Panc1 (cell line): ENCODE measurements at regions not wholly inside any gene's neighbourhood (a gene's known extent, or its start where the extent isn't known, plus 50 kb on each side); places are given as distances from the start of the nearest gene placed in this dataset.

Experiments used
- ATAC-seq: fragments of 200-7000 bp; cut with Tn5 transposase; 2 replicates; pipeline ENCODE4 v1.9.1; 2020; ENCODE audit warnings: mild to moderate bottlenecking, moderate library complexity
- BruUV-seq: library from RNA; stranded (reverse); fragments of 400-500 nt; replicated peaks from 2 replicates; lab custom pipeline; 2021; lab: Mats Ljungman, UMichigan
- CTCF ChIA-PET: fragments of 300-600 bp; sonication (Branson Sonifier 250); formaldehyde crosslinking; loops from one replicate; lab custom pipeline; 2022; ENCODE audit warnings: antibody characterized with exemption; lab: Charles Lee
- POLR2A ChIA-PET: fragments of 300-600 bp; sonication (Branson Sonifier 250); formaldehyde crosslinking; loops from one replicate; lab custom pipeline; 2022; ENCODE audit warnings: antibody characterized with exemption; lab: Charles Lee
- DNase-seq: peaks from one replicate; pipeline ENCODE4 v3.0.0-alpha.2; 2010; ENCODE audit warnings: low read depth, low spot score
- H3K27ac ChIP-seq: 2 replicates; pipeline ENCODE4 v1.5.1; 2011; ENCODE audit warnings: mild to moderate bottlenecking, low read length, inconsistent platforms
- H3K27me3 ChIP-seq: fragments of 200-500 bp; sonication (Bioruptor generic); 2 replicates; pipeline ENCODE4 v1.6.0; 2014; ENCODE audit warnings: low read length, inconsistent platforms; ENCODE audit not compliant: control insufficient read depth, insufficient read depth
- H3K36me3 ChIP-seq: fragments of 200-500 bp; sonication (Bioruptor generic); 2 replicates; pipeline ENCODE4 v1.5.1; 2014; ENCODE audit warnings: inconsistent platforms, mild to moderate bottlenecking, low read length, moderate library complexity; ENCODE audit not compliant: control insufficient read depth, insufficient read depth
- H3K4me1 ChIP-seq: 2 replicates; pipeline ENCODE4 v1.5.1; 2011; ENCODE audit warnings: inconsistent platforms, mild to moderate bottlenecking, low read length, moderate library complexity; ENCODE audit not compliant: control insufficient read depth, insufficient read depth
- H3K4me3 ChIP-seq, 2 experiments: 2 replicates each; pipeline ENCODE4 v1.5.1; 2011 to 2012; ENCODE audit warnings: low read depth in 2 of 2, low read length in 2 of 2, mild to moderate bottlenecking in 2 of 2, inconsistent platforms in 1 of 2, moderate library complexity in 1 of 2
- H3K9me3 ChIP-seq: fragments of 200-500 bp; sonication (Bioruptor generic); 2 replicates; pipeline ENCODE4 v1.5.1; 2014; ENCODE audit warnings: low read depth, mild to moderate bottlenecking, inconsistent platforms, low read length, moderate library complexity; ENCODE audit not compliant: control insufficient read depth, insufficient read depth
- POLR2AphosphoS5 ChIP-seq: IDR thresholded peaks from 2 replicates; pipeline ENCODE4 v1.6.1; 2012; ENCODE audit warnings: mild to moderate bottlenecking, low read depth, low read length, moderate library complexity
- SIN3A ChIP-seq: IDR thresholded peaks from 2 replicates; pipeline ENCODE4 v1.6.1; 2012; ENCODE audit warnings: low read depth, mild to moderate bottlenecking, low read length, moderate library complexity, borderline replicate concordance; ENCODE audit not compliant: insufficient read depth
- TCF7L2 ChIP-seq: IDR thresholded peaks from 2 replicates; pipeline ENCODE4 v1.6.1; 2011; ENCODE audit warnings: mild to moderate bottlenecking, low read depth, low read length, inconsistent platforms
- in situ Hi-C: cut with HindIII; loops from 2 replicates; pipeline ENCODE4 v1.10.0; 2016; ENCODE audit warnings: low sequenced_read_pairs, low pct_unique_long_range_greater_than_20kb
- intact Hi-C: fragments of 100-400 bp; cut with micrococcal nuclease; formaldehyde crosslinking; loops from one replicate; pipeline ENCODE4 v1.10.0; 2022; ENCODE audit not compliant: unreplicated experiment
- TF ChIP-seq, protein P1 (sequence below), 2 experiments: IDR thresholded peaks; 2 replicates each; pipeline ENCODE4 v1.6.1; 2011 to 2012; ENCODE audit warnings: low read depth in 2 of 2, control low read depth in 1 of 2, low read length in 1 of 2, mild to moderate bottlenecking in 1 of 2, moderate library complexity in 1 of 2; ENCODE audit not compliant: insufficient read depth in 1 of 2
- TF ChIP-seq, protein P2 (sequence below): fragments of 450-650 bp; IDR thresholded peaks from 2 replicates; pipeline ENCODE4 v1.5.1; 2017; ENCODE audit warnings: mild to moderate bottlenecking

DNA sequence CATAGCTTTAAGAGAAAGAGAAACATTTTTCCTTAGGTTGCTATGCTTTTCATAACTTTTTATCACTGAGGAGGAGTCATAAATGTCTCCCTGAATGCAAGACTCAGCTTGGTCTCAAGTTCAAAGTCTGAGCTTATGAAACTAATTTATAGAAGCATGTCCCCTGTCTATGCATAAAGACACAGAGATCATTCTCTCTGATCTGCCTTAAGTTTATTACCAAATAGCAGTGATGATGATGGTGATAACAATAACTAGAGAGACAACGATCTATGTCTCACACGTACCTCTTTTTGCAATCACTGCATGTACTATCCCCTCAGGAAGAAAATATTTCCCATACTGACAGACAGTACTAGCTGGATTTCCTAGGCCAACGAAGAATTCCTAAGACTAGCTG, 266.4 kb upstream of the G2E3 start:
- Histone ChIP-seq H3K9me3 (no peaks in the 10 kb centered on the region), H3K27me3 (no peaks in the 10 kb centered on the region), H3K4me1 (no peaks in the 10 kb centered on the region), H3K4me3 (no peak overlapping the region), H3K27ac (no peak overlapping the region), H3K36me3 (no peaks in the 10 kb centered on the region)
- ChIA-PET POLR2A (no interaction called here), CTCF (no interaction called here)
- DNase-seq (no peak), ATAC-seq (no peak)
- TF ChIP-seq POLR2AphosphoS5 (no peak), SIN3A (no peak), TCF7L2 (no peak)
- TF ChIP-seq, protein P1, sequence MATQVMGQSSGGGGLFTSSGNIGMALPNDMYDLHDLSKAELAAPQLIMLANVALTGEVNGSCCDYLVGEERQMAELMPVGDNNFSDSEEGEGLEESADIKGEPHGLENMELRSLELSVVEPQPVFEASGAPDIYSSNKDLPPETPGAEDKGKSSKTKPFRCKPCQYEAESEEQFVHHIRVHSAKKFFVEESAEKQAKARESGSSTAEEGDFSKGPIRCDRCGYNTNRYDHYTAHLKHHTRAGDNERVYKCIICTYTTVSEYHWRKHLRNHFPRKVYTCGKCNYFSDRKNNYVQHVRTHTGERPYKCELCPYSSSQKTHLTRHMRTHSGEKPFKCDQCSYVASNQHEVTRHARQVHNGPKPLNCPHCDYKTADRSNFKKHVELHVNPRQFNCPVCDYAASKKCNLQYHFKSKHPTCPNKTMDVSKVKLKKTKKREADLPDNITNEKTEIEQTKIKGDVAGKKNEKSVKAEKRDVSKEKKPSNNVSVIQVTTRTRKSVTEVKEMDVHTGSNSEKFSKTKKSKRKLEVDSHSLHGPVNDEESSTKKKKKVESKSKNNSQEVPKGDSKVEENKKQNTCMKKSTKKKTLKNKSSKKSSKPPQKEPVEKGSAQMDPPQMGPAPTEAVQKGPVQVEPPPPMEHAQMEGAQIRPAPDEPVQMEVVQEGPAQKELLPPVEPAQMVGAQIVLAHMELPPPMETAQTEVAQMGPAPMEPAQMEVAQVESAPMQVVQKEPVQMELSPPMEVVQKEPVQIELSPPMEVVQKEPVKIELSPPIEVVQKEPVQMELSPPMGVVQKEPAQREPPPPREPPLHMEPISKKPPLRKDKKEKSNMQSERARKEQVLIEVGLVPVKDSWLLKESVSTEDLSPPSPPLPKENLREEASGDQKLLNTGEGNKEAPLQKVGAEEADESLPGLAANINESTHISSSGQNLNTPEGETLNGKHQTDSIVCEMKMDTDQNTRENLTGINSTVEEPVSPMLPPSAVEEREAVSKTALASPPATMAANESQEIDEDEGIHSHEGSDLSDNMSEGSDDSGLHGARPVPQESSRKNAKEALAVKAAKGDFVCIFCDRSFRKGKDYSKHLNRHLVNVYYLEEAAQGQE (IDR thresholded peaks at IDR 0.05; ENCODE audit: insufficient read depth in 1 of 2, low read depth in 2 of 2, low read length in 1 of 2): no peak
- TF ChIP-seq, protein P2, sequence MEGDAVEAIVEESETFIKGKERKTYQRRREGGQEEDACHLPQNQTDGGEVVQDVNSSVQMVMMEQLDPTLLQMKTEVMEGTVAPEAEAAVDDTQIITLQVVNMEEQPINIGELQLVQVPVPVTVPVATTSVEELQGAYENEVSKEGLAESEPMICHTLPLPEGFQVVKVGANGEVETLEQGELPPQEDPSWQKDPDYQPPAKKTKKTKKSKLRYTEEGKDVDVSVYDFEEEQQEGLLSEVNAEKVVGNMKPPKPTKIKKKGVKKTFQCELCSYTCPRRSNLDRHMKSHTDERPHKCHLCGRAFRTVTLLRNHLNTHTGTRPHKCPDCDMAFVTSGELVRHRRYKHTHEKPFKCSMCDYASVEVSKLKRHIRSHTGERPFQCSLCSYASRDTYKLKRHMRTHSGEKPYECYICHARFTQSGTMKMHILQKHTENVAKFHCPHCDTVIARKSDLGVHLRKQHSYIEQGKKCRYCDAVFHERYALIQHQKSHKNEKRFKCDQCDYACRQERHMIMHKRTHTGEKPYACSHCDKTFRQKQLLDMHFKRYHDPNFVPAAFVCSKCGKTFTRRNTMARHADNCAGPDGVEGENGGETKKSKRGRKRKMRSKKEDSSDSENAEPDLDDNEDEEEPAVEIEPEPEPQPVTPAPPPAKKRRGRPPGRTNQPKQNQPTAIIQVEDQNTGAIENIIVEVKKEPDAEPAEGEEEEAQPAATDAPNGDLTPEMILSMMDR: no peak
- no TSS peak for BruUV-seq
- intact Hi-C loops: no loop called here
- in situ Hi-C loops: no loop called here

DNA sequence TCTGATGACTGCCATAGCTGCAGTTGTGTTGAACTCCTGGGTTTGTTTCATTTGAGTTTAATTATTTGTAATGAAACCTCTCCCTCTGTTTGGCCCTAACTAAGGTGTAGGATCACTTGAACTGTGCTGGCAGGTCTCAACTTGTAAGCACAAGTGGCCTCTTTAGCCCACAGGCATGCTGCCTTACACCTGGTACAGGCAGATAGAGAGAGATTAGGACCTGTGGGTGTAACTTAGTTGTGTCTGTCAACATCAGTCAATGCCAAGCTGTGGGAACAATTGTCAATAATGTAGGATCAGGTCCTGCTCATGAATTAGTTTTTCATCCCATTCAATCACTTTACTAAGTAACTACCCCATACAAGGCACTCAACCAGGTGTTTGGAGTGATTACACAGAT, 263.0 kb upstream of the G2E3 start:
- in situ Hi-C loops: no loop called here
- CTCF ChIA-PET: no interaction called here
- intact Hi-C loops: no loop called here
- BruUV-seq: no TSS peak
- Histone ChIP-seq H3K27ac (no peak overlapping the region), H3K4me1 (no peaks in the 10 kb centered on the region), H3K4me3 (no peak overlapping the region), H3K9me3 (no peaks in the 10 kb centered on the region), H3K36me3 (no peaks in the 10 kb centered on the region), H3K27me3 (no peaks in the 10 kb centered on the region)
- POLR2A ChIA-PET: no interaction called here
- TF ChIP-seq POLR2AphosphoS5: no peak
- TF ChIP-seq, protein P1 (IDR thresholded peaks at IDR 0.05; ENCODE audit: insufficient read depth in 1 of 2, low read depth in 2 of 2, low read length in 1 of 2): no peak
- TF ChIP-seq SIN3A: no peak
- TF ChIP-seq TCF7L2: no peak
- TF ChIP-seq, protein P2: no peak
- no peak for DNase-seq
- ATAC-seq: no peak
